HG03064 (cell line): ENCODE measurements at regions not wholly inside any gene's neighbourhood (a gene's known extent, or its start where the extent isn't known, plus 50 kb on each side); places are given as distances from the start of the nearest gene placed in this dataset.
"Not testable (repeated sequence)": the region's sequence is repeated elsewhere in the genome, so short reads cannot be mapped to it uniquely, and the experiment has no call there.

ENCODE experiments used
- ATAC-seq: cut with Tn5 transposase; IDR thresholded peaks from one replicate; pipeline ENCODE4 v1.9.1; 2021; ENCODE audit warnings: low read depth; ENCODE audit not compliant: unreplicated experiment

- ATAC-seq = no peak
Measured at GRCh38 chr13:50403311-50403710, 388.1 kb downstream of the KCNRG start.

DNA sequence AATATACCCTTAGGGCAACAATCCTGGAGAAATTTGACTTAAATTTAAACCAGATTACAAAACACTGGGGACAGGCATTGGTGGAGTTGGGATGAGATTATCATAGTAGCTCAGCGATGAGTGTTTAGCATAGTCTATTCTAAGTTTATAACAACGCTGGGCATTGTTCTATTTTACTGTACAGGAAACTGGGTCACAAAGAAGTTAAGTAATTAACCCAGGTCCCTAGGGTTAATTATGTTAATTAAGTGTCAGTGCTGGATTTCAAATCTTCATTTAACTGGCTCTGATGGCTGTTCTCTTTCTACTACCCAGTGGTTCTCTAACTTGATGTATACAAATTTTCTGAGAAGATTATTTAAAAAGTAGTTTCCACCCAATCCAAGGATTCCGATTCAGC is 388.9 kb downstream of the KCNRG start:
- no peak for ATAC-seq

DNA sequence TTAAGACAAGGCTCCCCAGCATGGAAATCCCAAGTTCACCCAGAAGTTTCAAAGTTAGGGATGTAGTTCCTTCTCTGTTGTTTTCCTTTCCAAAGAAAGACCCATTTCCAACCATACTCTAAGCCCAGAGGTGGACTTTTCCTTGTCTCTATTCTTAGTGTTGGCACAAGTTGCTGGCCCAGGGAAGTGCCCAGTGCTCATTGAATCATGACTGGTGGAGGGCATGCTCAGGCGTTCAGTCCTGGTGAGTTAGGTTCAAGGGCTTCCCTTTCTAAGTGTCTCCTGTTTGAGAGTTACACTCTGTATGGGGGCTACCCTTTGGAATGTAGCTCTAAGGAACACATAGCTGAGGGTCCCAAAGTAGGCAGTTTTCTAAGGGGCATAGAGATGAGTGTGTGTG is 389.5 kb downstream of the KCNRG start:
- no peak for ATAC-seq

- no peak for ATAC-seq
Measured at GRCh38 chr13:50406831-50407230, 391.6 kb downstream of the KCNRG start.

DNA sequence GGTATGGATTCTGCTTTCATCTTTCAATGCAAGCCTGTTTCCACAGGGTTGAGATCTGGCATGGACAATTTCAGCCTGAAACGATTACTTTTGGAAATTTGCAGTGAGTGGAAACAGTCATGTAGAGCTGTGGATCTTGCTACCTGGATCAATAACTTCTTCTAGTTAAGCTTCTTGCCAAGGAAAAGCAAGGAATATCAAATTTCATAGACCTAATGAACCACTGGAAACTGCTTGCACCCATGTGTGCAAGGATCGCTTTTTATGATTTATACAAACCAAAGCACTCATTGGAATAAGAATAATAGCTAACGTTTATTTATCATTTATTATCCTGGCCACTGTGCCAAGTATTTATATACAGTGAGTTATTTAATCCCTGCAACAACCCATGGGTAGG is 392.8 kb downstream of the KCNRG start:
- no peak for ATAC-seq

DNA sequence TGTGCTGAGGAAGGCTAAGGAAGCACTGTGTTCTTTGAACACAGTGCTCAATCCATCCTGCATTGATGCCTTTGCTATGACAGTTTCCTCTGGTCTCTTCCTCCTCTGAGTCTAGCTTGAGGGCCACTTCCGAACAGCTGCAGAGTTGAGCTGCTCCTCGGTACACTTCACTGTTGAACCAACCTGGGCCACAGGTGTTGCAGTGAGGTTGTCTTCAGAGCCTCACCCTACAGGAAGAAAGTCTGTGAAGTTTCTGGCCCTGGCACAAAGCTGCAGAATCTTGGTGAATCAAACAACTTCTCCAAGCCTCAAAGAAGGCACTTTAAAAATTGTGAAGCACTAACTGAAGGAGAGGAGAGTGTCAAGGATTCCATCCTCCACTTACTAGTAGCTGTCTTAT is 394.0 kb downstream of the KCNRG start:
- ATAC-seq = no peak

DNA sequence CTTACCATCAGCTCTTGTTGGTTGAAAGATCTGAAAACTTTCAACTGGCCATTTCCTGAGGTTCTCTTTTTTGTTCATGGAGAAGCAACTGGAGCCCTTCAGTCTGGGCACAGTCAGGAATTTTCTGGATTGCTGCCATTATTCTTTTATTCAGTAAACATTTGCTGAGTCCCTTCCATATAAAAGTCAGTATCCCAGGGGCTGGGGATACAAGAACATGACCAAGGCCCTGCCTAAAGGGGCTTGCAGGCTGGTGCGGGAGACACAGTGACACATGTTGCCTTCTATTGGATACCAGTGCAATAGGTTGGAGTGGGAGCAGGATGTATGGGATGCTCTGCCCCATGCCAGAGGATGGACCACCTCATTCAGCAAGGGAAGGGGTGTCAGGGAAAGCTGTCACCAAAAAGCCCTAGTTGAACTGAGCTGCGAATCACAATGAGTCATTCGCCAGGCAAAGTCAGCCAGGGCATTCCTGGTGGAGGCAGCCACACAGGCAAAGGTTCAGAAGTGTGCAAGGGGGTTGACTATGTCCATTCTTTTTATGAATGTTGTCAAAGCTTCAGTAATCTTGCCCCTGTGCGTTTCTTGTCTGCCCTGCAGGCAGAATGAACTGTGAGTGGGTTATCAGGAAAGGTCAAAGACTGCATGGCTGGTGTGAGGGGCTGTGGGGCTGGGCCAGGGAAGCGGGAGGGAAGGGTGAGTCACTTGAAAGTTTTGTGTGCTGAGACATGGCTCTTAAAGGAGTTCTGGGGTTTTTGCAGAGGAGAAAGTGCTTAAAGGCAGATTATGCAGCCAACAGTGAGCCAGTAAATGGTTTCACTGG is 395.9 kb downstream of the KCNRG start:
- ATAC-seq = no peak

DNA sequence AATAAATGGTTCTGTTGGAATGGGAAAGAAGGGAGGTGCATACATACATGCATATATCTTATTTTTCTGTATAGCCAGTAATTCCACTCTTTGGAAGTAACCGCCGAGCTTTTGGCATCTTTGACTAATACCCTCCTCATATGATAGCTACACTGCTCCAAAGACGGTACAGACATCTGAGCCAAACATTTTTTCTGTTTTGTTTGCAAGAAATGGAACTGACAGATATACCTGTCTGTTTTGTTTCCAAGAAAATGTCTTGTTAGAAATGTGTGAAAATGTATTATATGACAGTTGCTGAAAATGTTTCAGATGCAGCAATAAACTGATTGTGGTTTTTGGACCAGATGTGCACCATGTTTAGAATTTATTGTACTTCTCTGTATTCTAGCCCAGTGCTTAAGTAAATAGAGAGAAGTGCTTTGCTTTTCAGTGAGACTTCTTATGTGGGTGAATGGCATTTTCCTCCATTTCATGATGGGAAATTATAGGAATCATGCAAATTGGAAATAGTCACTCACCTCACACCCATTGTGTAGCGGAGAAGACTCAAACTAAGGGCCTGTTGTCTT is 396.9 kb downstream of the KCNRG start:
- ATAC-seq = no peak

- ATAC-seq = no peak
Measured at GRCh38 chr13:50414640-50415039, 399.4 kb downstream of the KCNRG start.

- no peak for ATAC-seq
Measured at GRCh38 chr13:50415428-50415827, 400.2 kb downstream of the KCNRG start.

DNA sequence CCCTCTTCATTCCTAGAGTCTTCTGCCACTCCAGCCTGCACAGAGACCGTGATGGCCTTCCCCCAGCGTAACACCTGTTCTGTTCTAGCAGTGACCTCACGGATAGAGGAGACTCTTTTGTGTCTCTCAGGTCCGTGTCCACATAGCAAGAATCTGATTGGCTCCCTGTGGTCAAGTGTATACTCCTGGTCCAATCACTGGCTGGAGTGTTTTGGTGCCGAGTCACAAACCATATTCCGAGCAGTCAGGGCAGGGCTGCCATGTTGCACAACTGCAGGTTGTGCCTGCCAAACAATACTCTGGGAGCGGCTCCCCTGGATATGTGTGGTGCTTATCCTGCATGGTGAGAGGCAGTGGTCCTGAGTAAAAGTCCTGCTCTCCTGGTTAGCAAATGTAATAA is 402.4 kb downstream of the KCNRG start:
- no peak for ATAC-seq

DNA sequence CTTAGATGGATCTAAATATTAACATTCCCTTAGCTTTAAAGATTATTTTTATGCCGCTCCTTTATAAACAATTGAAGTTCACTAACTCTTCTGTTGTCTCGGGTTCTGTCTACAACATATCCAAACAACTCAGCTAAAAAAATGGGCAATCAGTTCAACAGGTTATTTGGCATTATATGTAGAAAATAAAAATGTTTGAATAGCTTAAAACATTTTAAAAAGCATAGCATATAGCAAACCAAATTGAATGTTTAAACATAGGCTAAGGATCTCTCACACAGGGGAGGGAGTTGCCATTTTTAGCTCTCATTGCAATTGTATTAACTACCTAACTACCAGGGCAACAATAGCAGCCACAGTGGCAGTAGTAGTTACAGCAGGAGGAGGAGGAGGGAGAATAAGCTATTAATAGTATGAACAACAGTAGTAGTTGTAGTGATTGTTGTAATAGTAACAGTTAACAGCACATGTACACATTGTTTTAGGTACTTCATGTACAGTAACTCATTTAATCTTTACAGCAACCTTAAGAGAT is 404.2 kb downstream of the KCNRG start:
- ATAC-seq = no peak

DNA sequence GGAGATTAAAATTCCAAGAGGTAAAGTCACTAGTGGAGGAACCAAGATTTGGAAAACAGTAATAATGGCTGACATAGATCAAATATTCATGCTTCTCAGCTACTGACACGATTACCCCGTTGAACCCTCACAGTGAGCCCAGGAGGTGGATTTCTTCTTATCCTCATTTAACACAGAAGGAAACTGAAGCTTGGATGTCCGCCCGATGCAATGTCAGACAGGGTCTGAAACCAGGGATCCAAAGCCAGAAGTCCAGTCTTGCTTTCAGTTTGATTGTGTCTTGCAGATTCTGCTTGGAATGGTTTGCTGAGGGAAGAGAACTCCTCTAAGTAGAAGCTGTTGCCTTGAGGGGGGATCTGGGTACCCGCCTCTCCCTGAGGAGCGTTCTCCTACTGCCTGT is 404.7 kb downstream of the KCNRG start:
- ATAC-seq = no peak

GRCh38 chr13:50420718-50421472 is 405.7 kb downstream of the KCNRG start:
- ATAC-seq = no peak

DNA sequence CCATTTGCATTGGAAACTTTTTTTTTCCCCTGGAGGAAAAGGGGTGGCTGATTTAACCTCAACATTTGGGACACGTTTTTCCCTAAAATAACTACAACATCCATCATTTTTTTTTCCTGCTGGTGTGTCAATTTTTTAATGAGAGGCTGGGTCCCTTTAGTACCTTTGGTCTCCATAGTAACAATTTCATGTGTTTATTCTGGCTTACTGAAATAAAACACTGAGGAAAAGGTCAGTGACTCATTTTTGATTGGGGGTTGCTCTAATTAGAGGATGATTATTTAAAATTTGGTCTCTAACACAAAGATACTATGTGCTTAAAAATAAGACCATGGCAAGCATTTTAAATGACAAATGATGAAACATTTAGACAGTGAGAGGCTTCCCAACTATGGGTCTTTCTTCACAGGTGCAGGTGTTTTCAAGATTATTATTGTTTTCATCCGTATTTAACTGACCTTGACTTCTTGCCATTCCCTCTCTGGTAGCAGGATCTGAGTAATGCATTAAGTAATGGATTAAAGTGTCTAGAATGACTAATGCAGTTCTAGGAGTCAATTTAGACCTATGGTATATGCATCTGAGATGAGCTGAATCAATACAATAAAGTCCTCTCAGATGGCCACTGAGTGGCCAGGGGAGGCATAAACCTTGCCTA is 406.4 kb downstream of the KCNRG start:
- ATAC-seq = no peak

- ATAC-seq = no peak
Measured at GRCh38 chr13:50422181-50423148, 407.2 kb downstream of the KCNRG start.

GRCh38 chr13:50424993-50425392 is 409.7 kb downstream of the KCNRG start:
- no peak for ATAC-seq

DNA sequence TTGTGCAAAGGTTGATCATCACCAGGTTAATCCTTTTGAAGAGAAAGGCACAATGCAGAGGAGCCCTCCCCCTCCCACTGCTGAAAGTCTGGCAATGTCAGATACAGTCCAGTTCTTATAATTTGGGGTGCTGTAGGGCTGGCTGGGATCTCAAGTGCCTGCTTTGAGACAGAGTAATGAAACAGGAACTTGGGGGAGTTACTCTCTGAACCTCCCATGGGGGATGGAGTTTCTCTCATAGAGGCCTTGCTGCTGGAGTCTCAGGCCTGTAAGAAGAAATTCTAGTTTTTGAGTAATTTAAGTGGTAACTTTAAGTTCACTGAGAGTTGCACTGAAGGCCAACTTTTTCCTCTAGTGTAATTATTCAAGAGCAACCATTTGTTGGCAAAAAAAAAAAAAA is 410.5 kb downstream of the KCNRG start:
- no peak for ATAC-seq

DNA sequence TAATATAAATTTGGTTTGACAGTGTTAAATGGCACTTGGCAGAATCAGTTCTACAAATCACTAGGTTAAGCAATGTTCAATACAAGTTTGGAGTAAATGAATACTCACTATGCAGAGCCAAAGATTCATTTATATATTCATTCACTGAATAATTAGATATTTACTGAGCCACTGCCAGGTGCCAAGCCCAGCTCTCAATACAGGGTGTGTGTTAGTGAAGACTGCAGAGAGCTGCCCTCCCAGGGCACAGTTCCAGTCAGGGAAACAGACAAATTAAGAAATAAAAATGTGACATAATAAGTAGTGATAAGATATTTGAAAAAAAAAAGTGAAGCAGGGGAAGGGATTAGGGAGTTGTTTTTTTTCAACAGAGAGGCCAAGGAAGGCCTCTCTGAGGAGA is 411.7 kb downstream of the KCNRG start:
- ATAC-seq = no peak

DNA sequence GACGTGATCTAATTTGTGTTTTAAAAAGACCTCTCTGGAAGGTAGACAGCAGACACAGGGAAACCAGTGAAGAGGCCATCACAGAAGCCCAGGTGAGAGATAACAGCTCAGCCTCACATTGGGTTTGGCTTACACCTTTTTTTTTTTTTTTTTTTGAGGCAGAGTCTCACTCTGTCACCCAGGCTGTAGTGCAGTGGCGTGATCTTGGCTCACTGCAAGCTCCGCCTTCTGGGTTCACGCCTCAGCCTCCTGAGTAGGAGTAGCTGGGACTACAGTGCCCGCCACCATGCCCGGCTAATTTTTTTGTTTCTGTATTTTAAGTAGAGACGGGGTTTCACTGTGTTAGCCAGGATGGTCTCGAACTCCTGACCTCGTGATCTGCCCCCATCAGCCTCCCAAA is 412.3 kb downstream of the KCNRG start:
- ATAC-seq = not testable (repeated sequence)
